Astrocyte (in vitro differentiated cells and primary cell): ENCODE measurements at regions not wholly inside any gene's neighbourhood (a gene's known extent, or its start where the extent isn't known, plus 50 kb on each side); places are given as distances from the start of the nearest gene placed in this dataset.

Experiments
- DNase-seq: peaks from one replicate; pipeline ENCODE4 v3.0.0-alpha.2; 2010; ENCODE audit warnings: low read depth
- FAIRE-seq: peaks from 2 replicates; lab custom pipeline; 2011; peaks lifted over from hg19 to GRCh38; lab: Jason Lieb, UNC
- H2AFZ ChIP-seq: 2 replicates; pipeline ENCODE4 v1.6.0; 2012; ENCODE audit warnings: low read depth, low read length, inconsistent platforms
- H3K27ac ChIP-seq: 2 replicates; pipeline ENCODE4 v1.5.1; 2011; ENCODE audit warnings: low read depth, low read length, inconsistent platforms
- H3K27me3 ChIP-seq: 2 replicates; pipeline ENCODE4 v1.6.0; 2011; ENCODE audit warnings: low read length, inconsistent platforms; ENCODE audit not compliant: insufficient read depth
- H3K36me3 ChIP-seq: 2 replicates; pipeline ENCODE4 v1.5.1; 2011; ENCODE audit warnings: low read length, inconsistent platforms; ENCODE audit not compliant: insufficient read depth
- H3K4me1 ChIP-seq: 2 replicates; pipeline ENCODE4 v1.5.1; 2011; ENCODE audit warnings: low read length, inconsistent platforms; ENCODE audit not compliant: insufficient read depth
- H3K4me2 ChIP-seq: 2 replicates; pipeline ENCODE4 v1.6.0; 2012; ENCODE audit warnings: low read length, inconsistent platforms
- H3K4me3 ChIP-seq: 2 replicates; pipeline ENCODE4 v1.5.1; 2011; ENCODE audit warnings: low read depth, mild to moderate bottlenecking, low read length, inconsistent platforms; ENCODE audit not compliant: insufficient read depth
- H3K79me2 ChIP-seq: 2 replicates; pipeline ENCODE4 v1.6.0; 2012; ENCODE audit warnings: mild to moderate bottlenecking, low read length, inconsistent platforms; ENCODE audit not compliant: insufficient read depth
- H3K9ac ChIP-seq: 2 replicates; pipeline ENCODE4 v1.6.0; 2012; ENCODE audit warnings: mild to moderate bottlenecking, low read length, inconsistent platforms
- H3K9me3 ChIP-seq: 2 replicates; pipeline ENCODE4 v1.5.1; 2012; ENCODE audit warnings: low read depth, mild to moderate bottlenecking, low read length, inconsistent platforms; ENCODE audit not compliant: insufficient read depth
- H4K20me1 ChIP-seq: 2 replicates; pipeline ENCODE4 v1.6.0; 2012; ENCODE audit warnings: low read length, inconsistent platforms; ENCODE audit not compliant: insufficient read depth
- H3K27ac Mint-ChIP-seq: one replicate; pipeline ENCODE4 v1.8.0; 2021; ENCODE audit warnings: mild to moderate bottlenecking, mixed read lengths; ENCODE audit not compliant: unreplicated experiment
- H3K27me3 Mint-ChIP-seq: one replicate; pipeline ENCODE4 v1.8.0; 2021; ENCODE audit warnings: low read depth, mixed read lengths; ENCODE audit not compliant: unreplicated experiment
- H3K36me3 Mint-ChIP-seq: one replicate; pipeline ENCODE4 v1.8.0; 2021; ENCODE audit warnings: low read depth, mixed read lengths; ENCODE audit not compliant: unreplicated experiment
- H3K4me1 Mint-ChIP-seq: one replicate; pipeline ENCODE4 v1.8.0; 2021; ENCODE audit warnings: low read depth, mixed read lengths; ENCODE audit not compliant: unreplicated experiment
- H3K4me3 Mint-ChIP-seq: one replicate; pipeline ENCODE4 v1.8.0; 2021; ENCODE audit warnings: mild to moderate bottlenecking, moderate library complexity, mixed read lengths; ENCODE audit not compliant: unreplicated experiment
- H3K9me3 Mint-ChIP-seq: one replicate; pipeline ENCODE4 v1.8.0; 2021; ENCODE audit warnings: mild to moderate bottlenecking, mixed read lengths; ENCODE audit not compliant: unreplicated experiment
- EZH2 ChIP-seq: IDR thresholded peaks from 2 replicates; pipeline ENCODE4 v1.6.1; 2012; ENCODE audit warnings: mild to moderate bottlenecking, low read length, inconsistent platforms; ENCODE audit not compliant: insufficient read depth
- TF ChIP-seq, protein P1 (sequence below): IDR thresholded peaks from 2 replicates; pipeline ENCODE4 v1.5.1; 2011; ENCODE audit warnings: low read depth, mild to moderate bottlenecking, inconsistent platforms, low read length, moderate library complexity; ENCODE audit not compliant: insufficient read depth

DNA sequence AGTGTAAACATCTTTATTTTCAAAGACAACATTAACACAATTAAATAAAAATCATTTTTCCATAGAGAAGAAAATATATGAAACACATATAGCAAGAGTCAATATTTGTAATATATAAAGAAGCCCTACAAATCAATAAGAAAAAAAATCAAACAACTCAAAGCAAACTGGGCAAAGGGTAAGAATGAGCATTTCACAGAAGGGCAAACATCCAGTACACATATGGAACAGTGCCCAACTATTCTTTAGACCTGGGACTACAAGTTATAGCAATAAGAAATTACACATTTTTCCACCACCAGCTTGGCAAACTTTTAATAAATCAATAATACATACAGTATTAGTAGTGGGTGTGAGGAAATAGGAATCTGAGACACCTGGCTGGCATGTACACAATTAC lies 324.1 kb downstream of the CYP26B1 start:
- no peaks in the 10 kb centered on the region for H4K20me1 ChIP-seq
- no peaks in the 10 kb centered on the region for H3K36me3 ChIP-seq
- no peak overlapping the region for H3K27ac ChIP-seq
- Mint-ChIP-seq H3K36me3 (peaks cover 4% of the 10 kb centered on the region), H3K27ac (no peak overlapping the region), H3K4me3 (no peak overlapping the region), H3K9me3 (peaks cover 5% of the 10 kb centered on the region), H3K4me1 (no peaks in the 10 kb centered on the region), H3K27me3 (peaks cover 3% of the 10 kb centered on the region)
- H3K4me3 ChIP-seq = no peak overlapping the region
- TF ChIP-seq EZH2 = no peak
- TF ChIP-seq, protein P1, sequence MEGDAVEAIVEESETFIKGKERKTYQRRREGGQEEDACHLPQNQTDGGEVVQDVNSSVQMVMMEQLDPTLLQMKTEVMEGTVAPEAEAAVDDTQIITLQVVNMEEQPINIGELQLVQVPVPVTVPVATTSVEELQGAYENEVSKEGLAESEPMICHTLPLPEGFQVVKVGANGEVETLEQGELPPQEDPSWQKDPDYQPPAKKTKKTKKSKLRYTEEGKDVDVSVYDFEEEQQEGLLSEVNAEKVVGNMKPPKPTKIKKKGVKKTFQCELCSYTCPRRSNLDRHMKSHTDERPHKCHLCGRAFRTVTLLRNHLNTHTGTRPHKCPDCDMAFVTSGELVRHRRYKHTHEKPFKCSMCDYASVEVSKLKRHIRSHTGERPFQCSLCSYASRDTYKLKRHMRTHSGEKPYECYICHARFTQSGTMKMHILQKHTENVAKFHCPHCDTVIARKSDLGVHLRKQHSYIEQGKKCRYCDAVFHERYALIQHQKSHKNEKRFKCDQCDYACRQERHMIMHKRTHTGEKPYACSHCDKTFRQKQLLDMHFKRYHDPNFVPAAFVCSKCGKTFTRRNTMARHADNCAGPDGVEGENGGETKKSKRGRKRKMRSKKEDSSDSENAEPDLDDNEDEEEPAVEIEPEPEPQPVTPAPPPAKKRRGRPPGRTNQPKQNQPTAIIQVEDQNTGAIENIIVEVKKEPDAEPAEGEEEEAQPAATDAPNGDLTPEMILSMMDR = no peak
- H2AFZ ChIP-seq = no peak overlapping the region
- DNase-seq = no peak
- no peak overlapping the region for H3K9ac ChIP-seq
- no peaks in the 10 kb centered on the region for H3K79me2 ChIP-seq
- no peaks in the 10 kb centered on the region for H3K27me3 ChIP-seq
- H3K9me3 ChIP-seq = no peaks in the 10 kb centered on the region
- no peak for FAIRE-seq
- H3K4me2 ChIP-seq = no peak overlapping the region
- H3K4me1 ChIP-seq = no peaks in the 10 kb centered on the region

DNA sequence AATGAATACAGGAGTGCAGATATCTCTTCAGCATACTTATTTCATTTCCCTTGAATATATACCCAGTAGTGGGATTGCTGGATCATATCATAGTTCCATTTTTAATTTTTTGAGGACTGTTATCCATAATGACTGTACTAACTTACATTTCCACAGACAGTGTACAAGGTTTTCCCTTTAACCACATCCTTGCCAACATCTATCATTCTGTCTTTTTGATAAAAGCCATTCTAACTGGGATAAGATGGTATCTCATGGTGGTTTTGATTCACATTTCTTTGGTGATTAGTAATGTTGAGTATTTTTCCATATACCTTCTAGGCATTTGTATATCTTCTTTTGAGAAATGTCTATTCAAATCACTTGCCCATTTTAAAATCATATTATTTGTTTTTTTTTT lies 325.2 kb downstream of the CYP26B1 start:
- no peak overlapping the region for H3K9ac ChIP-seq
- no peak overlapping the region for H3K27ac ChIP-seq
- no peaks in the 10 kb centered on the region for H3K4me1 ChIP-seq
- H3K9me3 Mint-ChIP-seq = peaks cover 5% of the 10 kb centered on the region
- no peaks in the 10 kb centered on the region for H4K20me1 ChIP-seq
- no peak overlapping the region for H3K4me3 Mint-ChIP-seq
- H3K79me2 ChIP-seq = no peaks in the 10 kb centered on the region
- no peak overlapping the region for H2AFZ ChIP-seq
- DNase-seq (peak; percentile 77), FAIRE-seq (peak; percentile 87)
- H3K4me2 ChIP-seq = no peak overlapping the region
- TF ChIP-seq, protein P1 = no peak
- TF ChIP-seq EZH2 = no peak
- no peaks in the 10 kb centered on the region for H3K4me1 Mint-ChIP-seq
- no peak overlapping the region for H3K4me3 ChIP-seq
- H3K27me3 ChIP-seq = no peaks in the 10 kb centered on the region
- peaks cover 4% of the 10 kb centered on the region for H3K36me3 Mint-ChIP-seq
- no peaks in the 10 kb centered on the region for H3K9me3 ChIP-seq
- no peak overlapping the region for H3K27ac Mint-ChIP-seq
- peaks cover 4% of the 10 kb centered on the region for H3K27me3 Mint-ChIP-seq
- H3K36me3 ChIP-seq = no peaks in the 10 kb centered on the region

DNA sequence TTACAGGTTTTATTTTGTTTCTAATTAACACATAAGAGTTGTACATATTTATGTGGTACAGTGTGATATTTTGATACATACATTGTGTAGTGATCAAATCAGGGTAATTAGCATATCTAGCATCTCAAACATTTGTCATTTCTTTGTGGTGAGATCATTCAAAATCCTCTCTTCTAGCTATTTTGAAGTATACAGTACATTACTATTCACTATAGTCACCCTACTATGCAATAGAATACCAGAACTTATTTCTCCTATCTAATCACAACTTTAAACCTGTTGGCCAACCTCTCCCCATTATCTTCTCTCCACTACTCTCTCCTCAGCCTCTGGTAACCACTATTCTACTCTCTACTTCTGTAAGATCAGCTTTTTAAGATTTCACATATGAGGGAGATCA lies 325.8 kb downstream of the CYP26B1 start:
- H3K36me3 Mint-ChIP-seq = peaks cover 3% of the 10 kb centered on the region
- FAIRE-seq = no peak

More for the DNA sequence above, 325.8 kb downstream of the CYP26B1 start:
- no peaks in the 10 kb centered on the region for H3K4me1 Mint-ChIP-seq
- Histone ChIP-seq H3K4me2 (no peak overlapping the region), H3K4me3 (no peak overlapping the region), H3K9me3 (no peaks in the 10 kb centered on the region), H3K27ac (no peak overlapping the region), H3K9ac (no peak overlapping the region), H3K36me3 (no peaks in the 10 kb centered on the region), H4K20me1 (no peaks in the 10 kb centered on the region), H3K79me2 (no peaks in the 10 kb centered on the region), H3K4me1 (no peaks in the 10 kb centered on the region), H3K27me3 (no peaks in the 10 kb centered on the region), H2AFZ (no peak overlapping the region)
- H3K27ac Mint-ChIP-seq = no peak overlapping the region
- H3K9me3 Mint-ChIP-seq = peaks cover 5% of the 10 kb centered on the region
- no peak for TF ChIP-seq EZH2
- TF ChIP-seq, protein P1 = no peak
- DNase-seq = peak; percentile 40
- H3K4me3 Mint-ChIP-seq = no peak overlapping the region
- peaks cover 5% of the 10 kb centered on the region for H3K27me3 Mint-ChIP-seq
